22Rv1 (cell line): ENCODE measurements at regions not wholly inside any gene's neighbourhood (a gene's known extent, or its start where the extent isn't known, plus 50 kb on each side); places are given as distances from the start of the nearest gene placed in this dataset.

ENCODE experiments used
- ZFX ChIP-seq: fragments of 450-650 bp; IDR thresholded peaks from 2 replicates; pipeline ENCODE4 v1.6.1; 2017; ENCODE audit warnings: antibody characterized with exemption, borderline replicate concordance
- TF ChIP-seq, protein P1 (sequence below): fragments of 450-650 bp; IDR thresholded peaks from 2 replicates; pipeline ENCODE4 v1.5.1; 2017; ENCODE audit warnings: mild to moderate bottlenecking

DNA sequence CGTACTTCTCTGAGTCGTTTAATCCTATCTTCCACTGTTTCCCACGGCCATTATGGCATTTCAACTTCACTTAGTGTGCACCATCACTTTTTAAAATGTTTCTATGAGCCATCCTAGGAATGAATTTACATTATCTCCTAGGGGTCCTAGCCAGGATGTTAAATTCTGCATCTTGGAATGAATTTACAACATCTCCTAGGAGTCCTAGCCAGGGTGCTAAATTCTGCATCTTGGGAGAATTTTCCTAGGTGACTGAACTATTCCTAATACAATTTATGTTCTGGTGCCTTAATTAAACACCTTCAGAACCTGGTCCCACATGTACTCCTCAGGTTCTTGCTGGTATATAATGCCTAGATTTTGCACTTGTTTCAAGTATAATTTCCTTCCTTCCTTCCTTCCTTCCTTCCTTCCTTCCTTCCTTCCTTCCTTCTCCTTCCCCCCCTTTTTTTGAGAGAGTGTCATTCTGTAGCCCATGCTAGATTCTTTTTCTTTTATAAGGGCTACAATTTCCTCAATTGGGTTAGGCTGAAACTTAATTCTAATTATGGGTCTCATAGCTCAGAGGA, 72.1 kb downstream of the TBR1 start:
- TF ChIP-seq, protein P1, sequence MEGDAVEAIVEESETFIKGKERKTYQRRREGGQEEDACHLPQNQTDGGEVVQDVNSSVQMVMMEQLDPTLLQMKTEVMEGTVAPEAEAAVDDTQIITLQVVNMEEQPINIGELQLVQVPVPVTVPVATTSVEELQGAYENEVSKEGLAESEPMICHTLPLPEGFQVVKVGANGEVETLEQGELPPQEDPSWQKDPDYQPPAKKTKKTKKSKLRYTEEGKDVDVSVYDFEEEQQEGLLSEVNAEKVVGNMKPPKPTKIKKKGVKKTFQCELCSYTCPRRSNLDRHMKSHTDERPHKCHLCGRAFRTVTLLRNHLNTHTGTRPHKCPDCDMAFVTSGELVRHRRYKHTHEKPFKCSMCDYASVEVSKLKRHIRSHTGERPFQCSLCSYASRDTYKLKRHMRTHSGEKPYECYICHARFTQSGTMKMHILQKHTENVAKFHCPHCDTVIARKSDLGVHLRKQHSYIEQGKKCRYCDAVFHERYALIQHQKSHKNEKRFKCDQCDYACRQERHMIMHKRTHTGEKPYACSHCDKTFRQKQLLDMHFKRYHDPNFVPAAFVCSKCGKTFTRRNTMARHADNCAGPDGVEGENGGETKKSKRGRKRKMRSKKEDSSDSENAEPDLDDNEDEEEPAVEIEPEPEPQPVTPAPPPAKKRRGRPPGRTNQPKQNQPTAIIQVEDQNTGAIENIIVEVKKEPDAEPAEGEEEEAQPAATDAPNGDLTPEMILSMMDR: no peak
- TF ChIP-seq ZFX: no peak
